Osteoblast (primary cell): ENCODE measurements at regions not wholly inside any gene's neighbourhood (a gene's known extent, or its start where the extent isn't known, plus 50 kb on each side); places are given as distances from the start of the nearest gene placed in this dataset.
A peak's percentile ranks its signal among the peaks of the same experiment; 100 is the strongest.

Experiments used
- DNase-seq: peaks from one replicate; pipeline ENCODE4 v3.0.0; 2011; ENCODE audit warnings: low spot score, mixed read lengths; ENCODE audit not compliant: insufficient read length; ENCODE audit errors: missing footprints
- H2AFZ ChIP-seq: 2 replicates; pipeline ENCODE4 v1.6.0; 2011; ENCODE audit warnings: mild to moderate bottlenecking, low read length
- H3K27ac ChIP-seq: 2 replicates; pipeline ENCODE4 v1.5.1; 2011; ENCODE audit warnings: mild to moderate bottlenecking, low read depth, low read length, moderate library complexity
- H3K27me3 ChIP-seq: 2 replicates; pipeline ENCODE4 v1.6.0; 2012; ENCODE audit warnings: mild to moderate bottlenecking, control low read depth, inconsistent platforms, low read length, moderate library complexity; ENCODE audit not compliant: insufficient read depth
- H3K36me3 ChIP-seq: 2 replicates; pipeline ENCODE4 v1.5.1; 2011; ENCODE audit warnings: mild to moderate bottlenecking, low read length, control low read depth, moderate library complexity; ENCODE audit not compliant: insufficient read depth
- H3K4me1 ChIP-seq: 2 replicates; pipeline ENCODE4 v1.5.1; 2011; ENCODE audit warnings: mild to moderate bottlenecking, low read length, control low read depth, moderate library complexity; ENCODE audit not compliant: insufficient read depth
- H3K4me2 ChIP-seq: 2 replicates; pipeline ENCODE4 v1.6.0; 2011; ENCODE audit warnings: mild to moderate bottlenecking, low read length; ENCODE audit not compliant: insufficient read depth
- H3K4me3 ChIP-seq: fragments of 200-600 bp; sonication (generic); 3 replicates; pipeline ENCODE4 v1.5.1; 2012; ENCODE audit warnings: mild to moderate bottlenecking, low read length, inconsistent platforms; ENCODE audit not compliant: insufficient read depth
- H3K79me2 ChIP-seq: 2 replicates; pipeline ENCODE4 v1.6.0; 2012; ENCODE audit warnings: mild to moderate bottlenecking, low read length, control low read depth, inconsistent platforms; ENCODE audit not compliant: insufficient read depth
- H3K9me3 ChIP-seq: 2 replicates; pipeline ENCODE4 v1.5.1; 2011; ENCODE audit warnings: low read depth, low read length, control low read depth
- H4K20me1 ChIP-seq: 2 replicates; pipeline ENCODE4 v1.6.0; 2012; ENCODE audit warnings: mild to moderate bottlenecking, low read length, control low read depth; ENCODE audit not compliant: insufficient read depth
- CTCF ChIP-seq: IDR thresholded peaks from 2 replicates; pipeline ENCODE4 v1.5.1; 2011; ENCODE audit warnings: mild to moderate bottlenecking, low read depth, low read length, moderate library complexity; ENCODE audit errors: extremely low read depth

GRCh38 chr4:126960760-126961159, 672.0 kb upstream of the INTU start:
- Histone ChIP-seq H3K27me3 (no peaks in the 10 kb centered on the region), H3K36me3 (no peaks in the 10 kb centered on the region), H3K4me1 (no peaks in the 10 kb centered on the region), H4K20me1 (no peaks in the 10 kb centered on the region), H3K4me3 (no peak overlapping the region), H3K4me2 (no peak overlapping the region), H2AFZ (no peak overlapping the region), H3K79me2 (no peaks in the 10 kb centered on the region), H3K9me3 (no peaks in the 10 kb centered on the region), H3K27ac (no peak overlapping the region)
- no peak for DNase-seq
- no peak for TF ChIP-seq CTCF

DNA sequence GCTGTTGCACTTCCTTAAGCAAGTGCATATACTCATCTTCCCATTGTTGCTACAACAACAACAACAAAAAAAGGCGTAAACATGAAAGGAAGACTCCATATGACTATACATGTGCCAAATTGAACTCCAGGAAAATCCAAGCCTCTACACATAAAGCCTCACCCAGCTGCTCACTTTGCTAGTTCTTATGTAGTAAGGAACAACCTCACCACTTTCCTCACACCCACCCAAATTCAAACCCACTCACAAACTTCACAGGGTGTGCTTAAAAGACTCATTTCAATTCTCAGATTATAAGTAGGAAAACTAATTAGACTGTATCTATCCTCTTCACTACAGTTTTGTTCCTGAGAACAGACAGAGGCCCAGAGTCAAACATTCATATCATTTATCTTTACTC, 671.1 kb upstream of the INTU start:
- no peak overlapping the region for H3K4me3 ChIP-seq
- no peaks in the 10 kb centered on the region for H3K79me2 ChIP-seq
- H3K36me3 ChIP-seq, result no peaks in the 10 kb centered on the region
- H3K27ac ChIP-seq, result no peak overlapping the region
- DNase-seq, result no peak
- H3K4me1 ChIP-seq, result no peaks in the 10 kb centered on the region
- H4K20me1 ChIP-seq, result no peaks in the 10 kb centered on the region
- TF ChIP-seq CTCF, result no peak
- no peaks in the 10 kb centered on the region for H3K9me3 ChIP-seq
- no peak overlapping the region for H2AFZ ChIP-seq
- H3K27me3 ChIP-seq, result no peaks in the 10 kb centered on the region
- no peak overlapping the region for H3K4me2 ChIP-seq

- Histone ChIP-seq H4K20me1 (no peaks in the 10 kb centered on the region), H3K4me1 (no peaks in the 10 kb centered on the region), H3K27ac (no peak overlapping the region), H3K27me3 (no peaks in the 10 kb centered on the region), H3K4me3 (no peak overlapping the region), H3K36me3 (no peaks in the 10 kb centered on the region), H3K4me2 (no peak overlapping the region), H3K9me3 (no peaks in the 10 kb centered on the region), H2AFZ (no peak overlapping the region), H3K79me2 (no peaks in the 10 kb centered on the region)
- no peak for DNase-seq
- TF ChIP-seq CTCF, result no peak
Observed at GRCh38 chr4:126965877-126966276, 666.9 kb upstream of the INTU start.

- Histone ChIP-seq H3K9me3 (no peaks in the 10 kb centered on the region), H3K36me3 (no peaks in the 10 kb centered on the region), H2AFZ (peak overlapping the region; percentile 83), H3K27me3 (no peaks in the 10 kb centered on the region), H3K4me3 (no peak overlapping the region), H3K79me2 (no peaks in the 10 kb centered on the region), H3K4me2 (no peak overlapping the region), H3K27ac (no peak overlapping the region), H3K4me1 (no peaks in the 10 kb centered on the region), H4K20me1 (no peaks in the 10 kb centered on the region)
- no peak for TF ChIP-seq CTCF
- no peak for DNase-seq
Observed at GRCh38 chr4:126969360-126970235, 663.2 kb upstream of the INTU start.
